Endothelial cell of umbilical vein (primary cell): ENCODE measurements at regions not wholly inside any gene's neighbourhood (a gene's known extent, or its start where the extent isn't known, plus 50 kb on each side); places are given as distances from the start of the nearest gene placed in this dataset.

Experiments
- FOS ChIP-seq: IDR thresholded peaks from 2 replicates; pipeline ENCODE4 v1.6.1; 2011; ENCODE audit warnings: mild to moderate bottlenecking, low read length, moderate library complexity, borderline replicate concordance; ENCODE audit not compliant: insufficient read depth
- GATA2 ChIP-seq: IDR thresholded peaks from 2 replicates; pipeline ENCODE4 v1.7.0; 2011; ENCODE audit warnings: low read depth, mild to moderate bottlenecking, moderate library complexity, mixed read lengths, low read length; ENCODE audit not compliant: insufficient read length, insufficient read depth
- POLR2A ChIP-seq: IDR thresholded peaks from 2 replicates; pipeline ENCODE4 v1.6.1; 2012; ENCODE audit warnings: low read depth, mild to moderate bottlenecking, control low read depth, low read length
- POLR2AphosphoS5 ChIP-seq: IDR thresholded peaks from 2 replicates; pipeline ENCODE4 v1.6.1; 2012; ENCODE audit warnings: low read depth, mild to moderate bottlenecking, control low read depth, low read length, moderate library complexity; ENCODE audit not compliant: insufficient read depth
- TF ChIP-seq, protein P1 (sequence below), 2 donors: IDR thresholded peaks; 1 replicate in 1 of 2; 2 replicates in 1 of 2; pipeline ENCODE4 v1.5.1; 2011; ENCODE audit warnings: low read length in 2 of 2, mild to moderate bottlenecking in 2 of 2, moderate library complexity in 2 of 2, control low read depth in 1 of 2, inconsistent platforms in 1 of 2, low read depth in 1 of 2; ENCODE audit not compliant: insufficient read depth in 1 of 2; ENCODE audit errors: extremely low read depth in 1 of 2

DNA sequence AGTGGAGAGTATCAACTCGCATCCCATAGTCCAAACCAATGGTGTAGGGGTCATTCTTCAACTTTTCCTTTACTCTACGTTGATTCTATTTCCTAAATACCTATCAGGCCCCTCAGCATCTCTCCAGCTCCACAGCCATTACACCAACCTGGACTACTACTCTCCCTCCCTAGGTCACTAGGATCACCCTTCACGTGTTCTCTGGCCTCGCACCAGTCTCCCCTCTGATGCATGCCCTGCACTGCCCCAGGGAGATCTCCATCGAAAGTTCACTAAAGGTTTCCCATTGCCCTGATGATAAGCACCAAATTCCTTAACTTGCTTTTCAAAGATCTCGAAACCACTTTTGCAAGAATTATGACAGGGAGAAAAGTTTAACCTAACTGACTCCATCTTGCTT is 421.5 kb downstream of the TSHZ3 start:
- TF ChIP-seq, protein P1, sequence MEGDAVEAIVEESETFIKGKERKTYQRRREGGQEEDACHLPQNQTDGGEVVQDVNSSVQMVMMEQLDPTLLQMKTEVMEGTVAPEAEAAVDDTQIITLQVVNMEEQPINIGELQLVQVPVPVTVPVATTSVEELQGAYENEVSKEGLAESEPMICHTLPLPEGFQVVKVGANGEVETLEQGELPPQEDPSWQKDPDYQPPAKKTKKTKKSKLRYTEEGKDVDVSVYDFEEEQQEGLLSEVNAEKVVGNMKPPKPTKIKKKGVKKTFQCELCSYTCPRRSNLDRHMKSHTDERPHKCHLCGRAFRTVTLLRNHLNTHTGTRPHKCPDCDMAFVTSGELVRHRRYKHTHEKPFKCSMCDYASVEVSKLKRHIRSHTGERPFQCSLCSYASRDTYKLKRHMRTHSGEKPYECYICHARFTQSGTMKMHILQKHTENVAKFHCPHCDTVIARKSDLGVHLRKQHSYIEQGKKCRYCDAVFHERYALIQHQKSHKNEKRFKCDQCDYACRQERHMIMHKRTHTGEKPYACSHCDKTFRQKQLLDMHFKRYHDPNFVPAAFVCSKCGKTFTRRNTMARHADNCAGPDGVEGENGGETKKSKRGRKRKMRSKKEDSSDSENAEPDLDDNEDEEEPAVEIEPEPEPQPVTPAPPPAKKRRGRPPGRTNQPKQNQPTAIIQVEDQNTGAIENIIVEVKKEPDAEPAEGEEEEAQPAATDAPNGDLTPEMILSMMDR (IDR thresholded peaks at IDR 0.05; ENCODE audit: extremely low read depth in 1 of 2, insufficient read depth in 1 of 2, low read depth in 1 of 2, low read length in 2 of 2), result no peak
- no peak for TF ChIP-seq POLR2A
- TF ChIP-seq GATA2, result no peak
- TF ChIP-seq POLR2AphosphoS5, result no peak
- TF ChIP-seq FOS, result no peak
